HG03108 (cell line): ENCODE measurements at regions not wholly inside any gene's neighbourhood (a gene's known extent, or its start where the extent isn't known, plus 50 kb on each side); places are given as distances from the start of the nearest gene placed in this dataset.
"Not testable (repeated sequence)": the region's sequence is repeated elsewhere in the genome, so short reads cannot be mapped to it uniquely, and the experiment has no call there.

ENCODE experiments used
- ATAC-seq: cut with Tn5 transposase; IDR thresholded peaks from one replicate; pipeline ENCODE4 v1.9.1; 2021; ENCODE audit warnings: moderate library complexity; ENCODE audit not compliant: unreplicated experiment

DNA sequence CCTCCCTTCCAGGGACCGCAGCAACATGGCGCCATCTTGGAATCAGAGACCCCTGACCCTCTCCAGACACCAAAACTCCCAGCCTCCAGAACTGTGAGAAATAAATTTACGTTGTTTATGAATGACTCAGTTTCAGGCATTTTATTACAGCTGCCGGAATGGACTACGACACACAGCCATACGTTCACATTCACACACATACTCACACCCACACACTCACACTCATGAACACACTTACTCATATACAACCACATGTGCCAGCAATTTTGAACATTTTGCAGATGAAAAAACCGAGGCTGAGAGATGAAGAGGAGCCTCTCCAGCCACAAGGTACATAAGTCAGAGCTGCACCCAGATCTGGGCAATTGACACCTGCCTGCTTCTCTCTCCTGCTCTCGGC lies 151.0 kb upstream of the RAB4A start:
- ATAC-seq, result no peak

DNA sequence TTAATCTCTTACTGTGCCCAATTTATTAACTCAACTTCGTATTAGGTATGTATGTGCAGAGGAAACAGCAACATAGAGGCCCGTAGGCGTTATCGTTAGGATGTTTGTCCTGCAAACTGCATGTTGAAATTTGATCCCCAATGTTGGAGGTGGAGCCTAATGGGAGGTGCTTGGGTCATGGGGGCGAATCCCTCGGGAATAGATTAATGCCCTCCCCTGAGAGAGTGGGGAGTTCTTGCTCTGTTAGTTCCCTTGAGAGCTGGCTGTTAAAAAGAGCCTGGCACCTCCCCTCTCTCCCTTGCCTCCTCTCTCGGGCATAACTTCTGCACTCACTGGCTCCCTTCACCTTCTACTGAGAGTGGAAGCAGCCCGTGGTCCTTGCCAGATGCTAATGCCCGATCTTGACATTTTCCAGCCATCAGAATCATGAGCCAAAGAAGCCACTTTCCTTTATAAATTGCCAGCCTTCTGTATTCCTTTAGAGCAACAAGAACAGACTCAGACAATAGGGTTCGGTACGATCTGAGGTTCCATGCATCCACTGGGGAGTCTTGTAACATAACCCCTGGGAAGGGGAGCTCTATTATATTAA lies 149.0 kb upstream of the RAB4A start:
- no peak for ATAC-seq

DNA sequence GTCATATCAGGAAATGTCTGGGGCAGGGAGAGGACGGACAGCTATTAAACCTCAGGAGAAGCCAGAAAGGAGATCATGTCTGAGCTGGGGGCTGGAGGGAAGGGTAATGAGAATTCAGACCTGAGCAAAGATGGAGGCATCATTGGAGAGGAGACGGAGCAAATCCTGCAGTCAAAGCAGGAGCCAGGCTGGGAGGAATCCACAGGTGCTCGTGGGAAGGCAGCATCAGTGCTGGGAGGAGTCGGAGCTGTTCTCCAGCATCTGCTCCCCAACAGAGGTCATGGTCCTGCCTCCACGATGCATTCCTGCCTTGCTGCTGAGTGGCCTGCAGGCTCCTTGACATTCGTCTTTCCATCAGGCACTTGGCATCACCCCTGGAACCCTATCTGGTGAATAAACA lies 148.3 kb upstream of the RAB4A start:
- ATAC-seq, result no peak

DNA sequence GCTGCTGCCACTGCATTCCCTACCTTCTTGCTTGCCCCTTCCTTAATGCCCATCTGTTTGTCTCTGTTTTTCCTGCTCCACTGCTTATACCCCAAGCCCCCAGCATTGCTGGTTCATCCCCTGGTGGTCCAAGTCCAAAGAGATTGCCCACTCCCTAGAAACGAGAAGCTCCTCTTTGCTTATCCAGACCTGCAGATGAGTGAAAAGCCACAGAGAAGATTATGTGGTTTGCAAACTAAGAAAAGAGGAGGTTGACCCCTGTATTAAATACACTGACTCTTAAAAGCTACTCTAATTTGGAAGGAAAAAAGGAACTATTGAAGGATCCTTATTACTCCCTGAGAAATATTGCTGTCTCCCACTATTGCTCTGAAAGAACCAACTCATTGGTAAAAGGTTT lies 146.8 kb upstream of the RAB4A start:
- ATAC-seq, result no peak

DNA sequence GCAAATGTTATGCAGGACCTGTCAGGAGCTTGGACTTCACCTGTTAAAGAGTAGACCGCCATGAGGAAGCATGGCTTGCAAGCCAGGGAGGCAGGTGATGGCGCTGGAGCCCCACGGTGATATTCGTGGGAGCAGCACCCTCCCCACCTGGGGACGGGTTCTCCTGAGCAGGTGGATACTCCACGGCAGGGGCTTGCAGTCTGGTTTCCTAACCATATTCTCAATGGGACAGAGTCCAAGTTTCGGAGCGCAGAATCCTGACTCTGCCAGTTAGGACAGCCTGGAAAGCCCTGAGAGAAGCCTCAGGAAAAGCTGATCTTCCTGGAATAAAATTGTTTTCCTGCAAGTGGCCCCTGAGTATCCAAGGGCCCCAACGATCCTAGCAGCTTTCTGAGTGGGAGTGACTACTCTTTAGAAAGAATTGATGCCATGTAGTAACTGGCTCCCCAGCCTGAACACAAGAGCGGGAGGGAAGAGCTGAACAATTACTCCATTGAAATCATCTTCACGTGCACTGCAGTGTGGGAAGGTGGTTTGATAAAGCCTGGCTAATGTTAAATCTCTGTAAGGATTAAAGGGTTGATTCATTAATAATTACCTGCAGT lies 146.3 kb upstream of the RAB4A start:
- ATAC-seq, result no peak

DNA sequence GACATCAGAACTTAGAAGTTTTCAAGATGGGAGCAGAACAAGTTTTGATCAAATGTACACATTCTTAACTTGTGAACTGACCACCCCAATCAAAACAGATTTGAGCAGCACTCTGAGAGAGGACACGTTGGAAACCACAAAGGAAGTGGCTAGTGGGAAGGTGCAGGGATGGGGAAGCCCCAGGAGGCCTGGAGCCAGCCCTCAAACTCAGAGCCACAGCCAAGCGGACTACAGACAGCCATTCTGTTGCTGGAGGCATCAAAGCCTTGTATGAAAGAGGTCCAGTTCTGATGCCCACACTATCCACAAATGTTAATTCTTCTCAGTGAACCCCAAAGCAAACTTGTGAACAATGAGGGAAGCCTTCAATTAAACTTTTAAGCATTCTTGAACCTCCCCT lies 143.6 kb upstream of the RAB4A start:
- no peak for ATAC-seq

DNA sequence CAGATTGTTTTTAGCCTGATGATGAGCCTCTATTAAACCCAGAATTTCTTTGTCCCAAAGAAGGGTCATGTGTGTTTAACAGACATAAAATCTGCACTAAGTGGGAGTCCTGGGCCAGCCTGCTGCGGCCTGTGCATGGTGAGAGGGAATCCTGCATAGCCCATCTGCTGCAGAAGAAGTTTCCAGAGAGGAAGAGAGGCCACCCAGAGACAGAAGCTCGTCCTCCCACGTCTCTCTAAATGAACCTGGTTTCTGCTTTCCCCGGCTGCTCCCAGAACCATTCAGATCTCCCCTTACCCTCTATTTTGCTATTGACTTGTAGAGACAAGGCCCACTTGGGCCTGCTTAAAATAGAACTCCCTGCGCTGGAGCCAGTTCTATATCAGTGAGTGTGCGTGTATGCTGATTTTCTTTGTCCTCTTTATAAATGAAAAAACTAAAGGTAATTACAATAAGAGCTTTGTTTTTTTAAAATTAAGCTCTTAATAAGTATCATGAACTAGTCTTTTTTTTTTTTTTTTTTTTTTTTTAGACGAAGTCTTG lies 142.8 kb upstream of the RAB4A start:
- no peak for ATAC-seq

DNA sequence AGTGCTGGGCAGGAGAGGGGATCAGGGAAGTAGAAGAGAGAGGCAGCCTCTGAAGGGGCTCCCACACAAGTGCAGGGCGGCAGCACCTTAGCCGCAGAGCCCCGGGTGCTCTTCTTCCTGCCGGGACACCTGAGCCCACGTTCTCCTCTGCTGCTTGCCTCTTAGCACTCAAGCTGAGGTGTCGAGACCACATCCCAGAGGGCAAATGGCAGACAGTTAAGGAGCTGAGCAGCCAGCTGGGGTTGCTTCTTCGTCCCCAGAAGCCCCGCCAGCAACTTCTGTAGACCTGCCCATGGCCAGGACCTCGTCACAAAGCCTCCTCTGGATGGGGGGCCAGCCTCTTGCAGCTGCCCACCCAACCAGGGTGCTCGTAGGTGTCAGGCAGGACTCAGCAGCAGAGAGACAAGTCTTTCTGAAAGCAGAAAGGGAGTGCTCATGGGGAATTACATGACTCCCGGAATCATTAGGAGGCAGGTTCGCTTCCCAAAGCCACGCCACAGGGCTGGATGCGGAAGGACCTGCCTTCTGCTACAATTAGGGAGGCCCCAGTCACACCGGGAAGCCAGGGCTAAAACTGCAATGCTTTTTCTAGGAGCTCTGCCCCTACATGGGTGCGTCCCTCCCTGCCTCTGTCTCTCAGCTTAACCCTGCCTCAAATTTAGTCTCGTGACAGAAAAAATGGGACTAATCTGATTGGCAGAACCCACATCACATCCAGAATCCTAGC lies 141.4 kb upstream of the RAB4A start:
- ATAC-seq, result no peak

DNA sequence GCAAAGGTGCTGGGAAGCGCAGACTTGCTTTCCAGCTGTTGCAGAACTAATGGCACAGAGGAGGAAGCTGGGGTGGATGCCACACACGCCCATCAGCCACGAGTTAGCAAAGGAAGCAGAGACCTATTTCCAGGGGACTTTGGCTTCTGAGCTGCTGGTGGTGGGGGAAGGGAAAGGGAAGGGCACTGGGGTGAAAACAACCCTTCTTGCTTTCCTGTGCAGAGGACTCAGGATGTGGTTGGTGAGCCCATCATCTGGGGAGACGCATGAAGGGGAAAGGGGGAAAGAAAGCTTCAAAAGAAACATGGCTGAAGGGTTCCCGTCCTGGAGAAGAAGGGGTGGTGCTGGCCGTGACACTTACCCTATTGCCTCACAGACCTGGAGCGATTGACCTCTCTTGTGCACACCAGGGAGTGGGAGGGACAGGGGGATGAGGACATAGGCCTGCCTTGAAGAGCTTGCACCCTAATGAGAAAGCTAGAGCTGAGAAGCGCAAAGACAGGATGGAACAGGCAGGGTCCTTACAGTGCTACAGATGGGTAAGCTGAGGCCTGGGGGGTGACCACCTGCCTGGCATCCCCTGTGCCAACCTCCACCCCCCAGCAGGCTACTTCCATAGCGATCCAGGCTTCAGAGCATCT lies 140.8 kb upstream of the RAB4A start:
- ATAC-seq, result no peak

DNA sequence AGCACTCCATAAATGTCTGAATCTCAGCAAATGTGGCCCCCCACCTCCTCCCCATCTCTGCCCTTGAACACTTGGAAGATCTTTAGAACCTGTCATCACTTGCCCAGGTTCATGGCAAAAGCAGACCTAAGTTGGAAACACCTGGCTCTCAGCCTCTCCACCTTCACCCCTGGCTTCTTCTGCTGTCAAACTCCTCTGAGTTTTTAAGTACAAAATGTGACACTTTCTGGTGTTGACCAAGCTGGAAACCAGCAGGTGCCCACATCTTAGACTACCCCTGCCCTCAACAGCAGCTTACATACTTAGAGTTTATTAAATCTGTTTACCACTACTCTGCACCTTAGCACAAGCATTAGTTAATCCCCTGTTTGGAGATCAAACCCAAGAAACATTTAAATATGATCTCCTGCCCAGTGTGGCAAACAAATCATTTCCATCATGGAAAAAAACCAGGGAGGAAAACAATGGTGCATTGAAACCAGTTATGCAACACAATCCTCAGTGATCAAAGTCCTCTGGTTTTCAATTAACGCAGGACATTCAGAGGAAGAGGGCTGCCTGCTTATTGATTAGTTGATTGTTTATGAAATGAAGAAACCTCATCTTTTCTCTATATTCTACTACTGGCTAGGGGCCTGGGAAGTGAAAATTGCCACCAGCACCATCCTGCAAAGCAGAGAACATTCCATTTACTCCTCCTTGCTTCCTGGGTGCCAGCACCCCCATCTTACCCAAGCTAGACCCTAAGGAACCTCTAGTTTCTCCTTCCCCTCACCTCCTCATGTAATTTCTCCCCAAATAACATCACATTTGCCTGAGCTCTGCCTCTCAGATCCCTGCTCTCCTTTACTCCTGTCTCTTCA lies 139.4 kb upstream of the RAB4A start:
- ATAC-seq, result no peak

DNA sequence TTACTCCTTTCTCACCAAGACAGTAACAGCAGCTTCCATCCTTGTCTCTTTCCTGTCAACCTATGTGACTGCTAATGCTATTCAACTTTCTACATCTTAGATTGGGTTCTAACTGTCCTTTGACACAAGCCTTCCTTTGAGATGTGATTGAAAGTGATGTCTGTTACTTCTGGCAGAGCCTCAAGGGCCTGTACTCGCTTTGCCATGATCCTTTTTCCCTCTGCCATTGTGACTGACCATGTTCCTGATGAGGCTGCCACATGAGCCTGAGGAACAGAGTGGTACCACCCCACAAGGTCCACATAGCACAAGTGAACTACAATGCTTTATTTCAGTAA lies 138.8 kb upstream of the RAB4A start:
- ATAC-seq, result no peak

DNA sequence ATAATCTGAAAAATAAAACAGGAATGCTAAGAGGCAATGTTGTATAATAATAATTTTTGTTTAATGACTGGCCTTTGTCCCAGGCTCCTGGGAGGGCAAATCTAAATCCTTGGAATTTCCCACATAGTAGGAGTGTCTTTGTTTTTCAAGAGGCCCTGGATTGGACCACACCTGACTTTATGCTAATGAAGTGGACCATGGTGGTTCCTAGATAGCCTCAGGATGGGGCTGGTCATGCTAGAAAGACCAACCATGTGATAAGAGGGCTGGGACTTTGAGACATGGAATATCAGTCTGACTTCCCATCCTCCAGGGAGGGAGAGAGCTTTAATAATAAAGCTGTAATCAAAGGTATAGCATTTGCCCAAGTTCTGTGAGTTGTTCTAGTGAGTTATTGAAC lies 138.2 kb upstream of the RAB4A start:
- no peak for ATAC-seq

DNA sequence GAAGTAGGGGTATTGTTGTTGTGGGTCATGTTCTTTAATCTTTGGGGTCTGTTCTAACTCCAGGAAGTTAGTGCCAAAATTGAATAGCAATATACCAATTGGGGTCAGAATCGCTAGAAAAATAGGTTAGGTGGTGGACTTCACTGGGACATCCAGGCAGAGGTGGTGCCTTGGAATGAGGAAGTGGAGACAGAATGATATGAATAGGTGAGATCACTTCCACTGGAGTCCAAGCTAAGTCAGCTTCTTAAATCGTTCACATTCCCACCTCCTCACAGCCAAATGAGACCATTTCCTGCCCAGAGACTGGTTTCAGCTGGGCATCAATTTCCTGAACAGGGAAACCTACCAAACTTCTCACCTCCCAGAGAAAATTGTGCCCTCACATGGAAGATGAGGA lies 137.8 kb upstream of the RAB4A start:
- ATAC-seq, result no peak

DNA sequence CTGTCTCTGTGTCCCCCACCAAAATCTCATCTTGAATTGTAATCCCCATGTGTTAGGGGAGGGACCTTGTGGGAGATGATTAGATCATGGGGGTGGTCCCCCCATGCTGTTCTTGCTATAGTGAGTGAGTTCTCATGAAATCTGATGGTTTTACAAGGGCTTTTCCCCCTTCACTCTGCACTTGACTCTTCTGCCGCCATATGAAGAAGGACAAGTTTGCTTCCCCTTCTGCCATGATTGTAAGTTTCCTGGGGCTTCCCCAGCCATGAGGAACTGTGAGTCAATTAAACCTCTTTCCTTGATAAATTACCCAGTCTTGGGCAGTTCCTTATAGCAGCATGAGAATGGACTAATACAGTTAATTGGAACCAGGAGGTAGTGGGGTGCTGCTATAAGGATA lies 137.1 kb upstream of the RAB4A start:
- no peak for ATAC-seq

DNA sequence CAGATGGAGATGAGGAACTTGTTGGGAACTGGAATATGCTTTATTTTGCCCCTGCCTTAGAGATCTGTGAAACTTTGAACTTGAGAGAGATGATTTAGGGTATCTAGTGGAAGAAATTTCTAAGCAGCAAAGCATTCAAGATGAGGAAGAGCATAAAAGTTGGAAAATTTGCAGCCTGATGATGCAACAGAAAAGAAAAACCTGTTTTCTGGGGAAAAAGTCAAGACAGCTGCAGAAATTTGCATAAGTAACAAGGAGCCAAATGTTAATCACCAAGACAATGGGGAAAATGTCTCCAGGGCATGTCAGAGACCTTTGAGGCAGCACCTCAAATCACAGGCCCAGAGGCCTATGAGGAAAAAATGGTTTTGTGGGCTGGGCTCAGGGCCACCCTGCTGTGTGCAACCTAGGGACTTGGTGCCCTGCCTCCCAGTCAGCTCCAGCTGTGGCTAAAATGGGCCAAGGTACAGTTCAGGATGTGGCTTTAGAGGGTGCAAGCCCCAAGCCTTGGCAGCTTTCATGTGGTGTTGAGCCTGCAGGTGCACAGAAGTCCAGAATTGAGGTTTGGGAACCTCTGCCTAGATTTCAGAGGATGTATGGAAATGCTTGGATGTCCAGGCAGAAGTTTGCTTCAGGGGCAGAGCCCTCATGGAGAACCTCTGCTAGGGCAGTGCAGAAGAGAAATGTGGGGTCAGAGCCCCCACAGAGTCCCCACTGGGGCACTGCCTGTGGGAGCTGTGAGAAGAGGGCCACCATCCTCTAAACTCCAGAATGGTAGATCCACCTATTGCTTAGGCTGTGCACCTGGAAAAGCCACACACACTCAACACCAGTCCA lies 136.3 kb upstream of the RAB4A start:
- not testable (repeated sequence) for ATAC-seq

DNA sequence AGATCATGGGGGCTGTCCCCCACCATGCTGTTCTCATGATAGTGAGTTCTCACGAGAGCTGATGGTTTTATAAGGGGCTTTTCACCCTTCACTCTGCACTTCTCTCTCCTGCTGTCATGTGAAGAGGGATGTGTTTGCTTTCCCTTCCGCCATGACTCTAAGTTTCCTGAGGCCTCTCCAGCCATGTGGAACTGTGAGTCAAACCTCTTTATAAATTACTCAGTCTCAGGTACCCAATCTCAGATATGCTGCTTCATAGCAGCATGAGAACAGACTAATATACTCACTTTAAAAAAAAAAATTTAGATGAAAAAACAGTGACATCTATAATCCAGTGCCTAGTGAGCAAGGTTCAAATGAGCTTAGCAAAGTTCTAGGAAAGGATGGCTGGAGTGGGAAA lies 135.1 kb upstream of the RAB4A start:
- ATAC-seq, result no peak

DNA sequence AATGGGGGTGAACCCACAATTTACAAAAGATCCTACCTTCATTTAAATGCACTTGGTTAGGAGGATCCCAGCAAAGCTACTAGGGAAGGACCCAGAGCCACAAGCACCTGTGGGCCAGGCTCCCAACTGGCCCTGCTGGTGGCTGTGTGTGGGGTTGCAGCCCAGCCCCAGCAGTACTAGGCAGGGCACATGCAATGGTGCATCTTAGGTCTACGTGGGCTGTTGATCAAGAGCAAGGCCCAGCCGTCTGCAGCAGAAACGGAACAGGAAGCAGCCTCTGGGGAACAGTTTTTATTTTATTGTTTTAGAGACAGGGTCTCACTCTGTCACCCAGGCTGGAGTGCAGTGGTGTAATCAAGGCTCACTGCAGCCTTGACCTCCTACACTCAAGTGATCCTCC lies 134.1 kb upstream of the RAB4A start:
- no peak for ATAC-seq

DNA sequence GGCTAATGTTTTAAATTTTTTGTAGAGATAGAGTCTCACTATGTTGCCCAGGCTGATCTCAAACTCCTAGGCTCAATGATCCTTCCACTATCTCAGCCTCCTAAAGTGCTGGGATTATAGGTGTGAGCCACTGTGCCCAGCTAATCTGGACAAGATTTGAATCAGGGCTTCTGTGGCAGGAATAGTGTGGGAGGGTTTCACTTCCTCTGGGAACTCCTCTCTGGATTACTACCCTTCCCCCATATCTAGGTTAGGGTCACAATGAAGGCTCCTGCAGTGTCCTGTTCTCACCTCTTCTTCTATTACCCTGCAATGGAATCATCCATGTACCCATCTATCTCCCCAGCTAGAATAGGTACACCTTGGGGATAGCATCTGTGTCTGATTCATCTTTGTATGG lies 133.6 kb upstream of the RAB4A start:
- ATAC-seq, result no peak

DNA sequence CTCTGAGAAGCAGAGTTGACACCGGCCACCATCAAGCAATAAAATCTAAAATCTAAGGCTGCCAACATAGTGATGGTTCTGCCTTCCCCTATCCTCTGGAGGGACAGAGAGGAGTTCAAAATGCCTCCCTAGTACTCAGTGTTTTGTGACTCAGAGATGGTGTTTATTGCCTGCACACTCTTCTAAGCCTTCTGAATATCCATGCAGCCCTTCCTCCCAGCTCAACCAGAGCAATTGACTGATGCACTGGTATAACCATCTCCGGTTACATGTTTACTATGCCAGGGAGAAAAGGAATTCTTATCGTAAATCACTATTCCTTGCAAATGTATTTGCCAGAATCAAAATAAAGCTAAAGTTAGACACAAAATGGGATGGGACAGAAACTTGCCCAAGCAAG lies 132.9 kb upstream of the RAB4A start:
- no peak for ATAC-seq
